HuH-7 (cell line): ENCODE measurements at regions not wholly inside any gene's neighbourhood (a gene's known extent, or its start where the extent isn't known, plus 50 kb on each side); places are given as distances from the start of the nearest gene placed in this dataset.
A peak's percentile ranks its signal among the peaks of the same experiment; 100 is the strongest.

ENCODE experiments used
- DNase-seq: peaks from one replicate; pipeline ENCODE4 v3.0.0; 2011; ENCODE audit warnings: low spot score

DNA sequence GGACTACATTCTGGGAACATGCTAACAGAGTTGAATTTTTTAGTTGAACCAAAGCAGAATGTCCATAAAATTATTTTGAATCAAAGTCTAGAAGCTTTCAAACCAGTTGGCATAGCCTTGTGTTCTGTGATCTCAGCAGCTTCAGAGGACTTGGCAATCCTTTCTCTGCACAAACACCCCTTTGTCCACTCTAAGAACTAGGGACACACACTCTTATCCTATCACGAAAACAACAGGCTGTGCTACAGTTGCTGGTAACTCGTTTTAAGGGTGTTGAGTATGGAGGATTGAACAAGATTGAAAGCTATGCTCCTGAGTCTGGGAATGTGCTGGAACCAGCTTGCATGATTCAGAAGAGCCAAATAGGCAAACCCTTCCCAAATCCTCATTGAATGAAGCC is 76.4 kb upstream of the PRSS58 start:
- DNase-seq = no peak

DNA sequence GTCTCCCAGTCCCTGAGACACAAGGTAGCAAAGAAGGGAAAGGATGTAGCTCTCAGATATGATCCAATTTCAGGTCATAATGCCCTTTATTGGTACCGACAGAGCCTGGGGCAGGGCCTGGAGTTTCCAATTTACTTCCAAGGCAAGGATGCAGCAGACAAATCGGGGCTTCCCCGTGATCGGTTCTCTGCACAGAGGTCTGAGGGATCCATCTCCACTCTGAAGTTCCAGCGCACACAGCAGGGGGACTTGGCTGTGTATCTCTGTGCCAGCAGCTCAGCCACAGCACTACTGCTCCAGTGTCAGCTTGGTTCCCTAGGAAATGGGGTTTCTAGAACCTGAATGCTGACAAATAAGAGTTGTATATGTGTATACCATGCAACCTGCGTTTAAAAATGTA is 74.6 kb upstream of the PRSS58 start:
- DNase-seq = no peak

DNA sequence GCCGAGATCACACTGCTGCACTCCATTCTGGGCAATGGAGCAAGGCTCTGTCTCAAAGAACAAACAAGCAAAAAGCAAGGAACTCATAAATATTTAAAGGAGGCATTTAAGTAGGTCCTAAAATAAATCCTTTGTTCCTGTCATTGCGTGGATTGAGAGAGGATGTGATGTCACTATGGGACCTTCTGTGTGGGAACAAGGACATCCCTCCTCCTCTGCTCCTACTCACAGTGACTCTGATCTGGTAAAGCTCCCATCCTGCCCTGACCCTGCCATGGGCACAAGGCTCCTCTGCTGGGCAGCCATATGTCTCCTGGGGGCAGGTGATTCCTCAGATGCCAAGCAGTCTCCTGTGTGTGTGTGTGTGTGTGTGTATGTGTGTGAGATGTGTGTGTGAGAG is 74.1 kb upstream of the PRSS58 start:
- DNase-seq = no peak

- DNase-seq = no peak
These were observed 71.4 kb upstream of the PRSS58 start for GRCh38 chr7:142329062-142329790.

GRCh38 chr7:142328551-142328950 is 70.7 kb upstream of the PRSS58 start:
- DNase-seq = no peak

- DNase-seq = no peak
These were observed 70.0 kb upstream of the PRSS58 start for GRCh38 chr7:142327628-142328405.

DNA sequence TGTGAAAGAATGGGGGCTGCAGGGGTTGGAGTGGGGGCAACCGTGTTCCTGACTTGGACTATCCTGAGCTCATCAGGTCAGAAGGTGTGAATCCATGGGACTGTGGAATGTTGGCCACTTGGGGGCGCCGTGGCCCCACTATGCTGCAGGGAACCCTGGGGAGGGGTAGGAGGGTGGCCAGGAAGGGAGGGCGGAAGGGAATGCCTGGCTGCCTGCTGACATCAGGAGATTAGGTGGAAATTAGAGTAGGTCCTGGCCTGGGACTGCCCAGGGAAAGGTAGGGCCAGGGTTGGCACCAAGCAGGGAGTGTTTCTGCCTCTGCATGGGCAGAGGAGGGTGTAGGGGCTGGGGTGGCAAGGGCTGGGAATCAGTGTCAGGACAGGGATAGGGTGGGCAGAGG is 65.8 kb upstream of the PRSS58 start:
- DNase-seq = peak; percentile 65

GRCh38 chr7:142321391-142321790 is 63.5 kb upstream of the PRSS58 start:
- DNase-seq = no peak

- no peak for DNase-seq
These were observed 63.0 kb upstream of the PRSS58 start for GRCh38 chr7:142320883-142321282.

DNA sequence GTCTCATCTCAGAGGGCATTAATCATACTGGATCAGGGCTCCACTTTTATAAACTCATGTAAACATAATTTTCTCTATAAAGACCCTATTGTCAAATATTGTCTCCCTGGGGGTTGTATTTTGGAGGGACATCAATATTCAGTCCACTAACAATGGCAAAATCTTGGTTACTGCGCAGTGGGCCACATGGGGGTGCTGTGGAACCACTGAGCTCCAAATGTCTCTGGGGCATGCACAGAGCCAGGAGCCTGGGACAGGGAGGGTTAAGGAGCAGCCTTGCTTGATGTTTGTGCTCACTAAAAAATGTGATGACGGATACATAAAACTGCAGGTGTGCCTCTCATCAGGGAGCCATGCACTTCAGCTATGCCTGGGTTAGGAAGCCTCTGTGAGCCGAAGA is 62.1 kb upstream of the PRSS58 start:
- DNase-seq = no peak

DNA sequence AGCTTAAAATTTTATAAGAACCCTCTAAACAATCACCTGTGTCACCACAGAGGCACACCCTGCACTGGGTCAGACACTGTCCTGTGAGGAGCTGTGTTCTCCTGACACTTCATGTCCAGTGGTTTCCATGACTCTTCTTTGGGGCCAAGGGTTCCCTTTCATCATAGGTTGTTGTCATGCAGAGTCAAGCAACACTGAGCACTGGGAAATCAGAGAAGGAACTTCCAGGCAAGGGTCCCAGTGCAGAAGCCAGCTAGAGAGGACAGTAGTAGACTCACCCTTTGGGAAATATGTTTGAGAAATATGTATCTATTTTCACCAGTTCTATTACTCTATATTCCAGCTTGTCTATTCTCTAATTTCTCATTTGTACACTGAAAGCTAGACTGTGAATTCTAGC is 56.4 kb upstream of the PRSS58 start:
- DNase-seq = no peak

- no peak for DNase-seq
These were observed 55.7 kb upstream of the PRSS58 start for GRCh38 chr7:142313528-142313927.

- DNase-seq = no peak
These were observed 54.0 kb upstream of the PRSS58 start for GRCh38 chr7:142311876-142312275.

DNA sequence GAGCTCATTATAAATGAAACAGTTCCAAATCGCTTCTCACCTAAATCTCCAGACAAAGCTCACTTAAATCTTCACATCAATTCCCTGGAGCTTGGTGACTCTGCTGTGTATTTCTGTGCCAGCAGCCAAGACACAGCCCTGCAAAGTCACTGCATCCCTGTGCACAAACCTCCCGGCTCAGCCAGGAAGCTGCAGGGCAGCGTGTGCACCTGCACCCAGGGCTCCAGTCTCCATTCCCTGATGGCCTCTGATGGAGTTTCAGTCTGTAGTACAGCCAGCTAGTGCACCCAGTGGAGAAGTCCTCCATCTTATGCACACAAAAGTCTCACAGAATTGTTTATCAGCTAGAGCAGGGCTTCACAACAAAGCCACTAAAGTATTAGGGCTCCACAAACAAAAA is 51.1 kb upstream of the PRSS58 start:
- DNase-seq = no peak

- no peak for DNase-seq
These were observed 50.5 kb upstream of the PRSS58 start for GRCh38 chr7:142308326-142308725.
